GM19395 (cell line): ENCODE measurements at regions not wholly inside any gene's neighbourhood (a gene's known extent, or its start where the extent isn't known, plus 50 kb on each side); places are given as distances from the start of the nearest gene placed in this dataset.
"Not testable (repeated sequence)": the region's sequence is repeated elsewhere in the genome, so short reads cannot be mapped to it uniquely, and the experiment has no call there.

Experiments used
- ATAC-seq: cut with Tn5 transposase; IDR thresholded peaks from one replicate; pipeline ENCODE4 v1.9.1; 2021; ENCODE audit warnings: mild to moderate bottlenecking, moderate library complexity; ENCODE audit not compliant: unreplicated experiment

GRCh38 chr7:85685901-85686300 is 499.0 kb upstream of the SEMA3D start:
- ATAC-seq, result no peak

- no peak for ATAC-seq
Observed at GRCh38 chr7:85682833-85683620, 496.2 kb upstream of the SEMA3D start.

GRCh38 chr7:85681241-85681640 is 494.4 kb upstream of the SEMA3D start:
- no peak for ATAC-seq

GRCh38 chr7:85675093-85675492 is 488.2 kb upstream of the SEMA3D start:
- ATAC-seq, result not testable (repeated sequence)

GRCh38 chr7:85673876-85674275 is 487.0 kb upstream of the SEMA3D start:
- no peak for ATAC-seq

- ATAC-seq, result no peak
Observed at GRCh38 chr7:85669225-85669624, 482.4 kb upstream of the SEMA3D start.

GRCh38 chr7:85664341-85664740 is 477.5 kb upstream of the SEMA3D start:
- no peak for ATAC-seq

- no peak for ATAC-seq
Observed at GRCh38 chr7:85659364-85659763, 472.5 kb upstream of the SEMA3D start.

- ATAC-seq, result no peak
Observed at GRCh38 chr7:85655252-85655651, 468.4 kb upstream of the SEMA3D start.

GRCh38 chr7:85644272-85644671 is 457.4 kb upstream of the SEMA3D start:
- ATAC-seq, result no peak

- no peak for ATAC-seq
Observed at GRCh38 chr7:85641331-85641730, 454.5 kb upstream of the SEMA3D start.

- ATAC-seq, result no peak
Observed at GRCh38 chr7:85638394-85638793, 451.5 kb upstream of the SEMA3D start.

GRCh38 chr7:85634951-85635350 is 448.1 kb upstream of the SEMA3D start:
- ATAC-seq, result no peak

- no peak for ATAC-seq
Observed at GRCh38 chr7:85630904-85631600, 444.2 kb upstream of the SEMA3D start.

- no peak for ATAC-seq
Observed at GRCh38 chr7:85627791-85628586, 441.1 kb upstream of the SEMA3D start.

GRCh38 chr7:85622059-85622458 is 435.2 kb upstream of the SEMA3D start:
- ATAC-seq, result no peak

- no peak for ATAC-seq
Observed at GRCh38 chr7:85620936-85621685, 434.3 kb upstream of the SEMA3D start.

- no peak for ATAC-seq
Observed at GRCh38 chr7:85619236-85619635, 432.4 kb upstream of the SEMA3D start.

- ATAC-seq, result no peak
Observed at GRCh38 chr7:85614684-85615083, 427.8 kb upstream of the SEMA3D start.

- ATAC-seq, result no peak
Observed at GRCh38 chr7:85612514-85612913, 425.7 kb upstream of the SEMA3D start.

- ATAC-seq, result no peak
Observed at GRCh38 chr7:85608804-85609203, 421.9 kb upstream of the SEMA3D start.
